Keratinocyte (primary cell): ENCODE measurements at regions not wholly inside any gene's neighbourhood (a gene's known extent, or its start where the extent isn't known, plus 50 kb on each side); places are given as distances from the start of the nearest gene placed in this dataset.

Source experiments
- DNase-seq: peaks from one replicate; pipeline ENCODE4 v3.0.0-alpha.2; 2011; ENCODE audit warnings: low read depth, missing footprints, low spot score
- FAIRE-seq: peaks from 2 replicates; lab custom pipeline; 2011; peaks lifted over from hg19 to GRCh38; lab: Jason Lieb, UNC
- H2AFZ ChIP-seq: 2 replicates; pipeline ENCODE4 v1.6.0; 2012; ENCODE audit warnings: low read length, control low read depth, inconsistent platforms; ENCODE audit not compliant: control insufficient read depth
- H3K27ac ChIP-seq: 2 replicates; pipeline ENCODE4 v1.5.1; 2011; ENCODE audit warnings: low read length; ENCODE audit not compliant: control insufficient read depth, insufficient read depth
- H3K27me3 ChIP-seq: 3 replicates; pipeline ENCODE4 v1.6.0; 2011; ENCODE audit warnings: low read length; ENCODE audit not compliant: control insufficient read depth, insufficient read depth; ENCODE audit errors: extremely low read depth
- H3K36me3 ChIP-seq, 2 experiments: 2 replicates in 1 of 2; 3 replicates in 1 of 2; pipeline ENCODE4 v1.5.1; 2011; ENCODE audit warnings: low read length in 2 of 2, mild to moderate bottlenecking in 1 of 2; ENCODE audit not compliant: control insufficient read depth in 2 of 2, insufficient read depth in 2 of 2; ENCODE audit errors: extremely low read depth in 1 of 2
- H3K4me1 ChIP-seq: 3 replicates; pipeline ENCODE4 v1.5.1; 2011; ENCODE audit warnings: low read length; ENCODE audit not compliant: control insufficient read depth, insufficient read depth; ENCODE audit errors: extremely low read depth
- H3K4me2 ChIP-seq: 3 replicates; pipeline ENCODE4 v1.6.0; 2011; ENCODE audit warnings: low read depth, low read length; ENCODE audit not compliant: control insufficient read depth, insufficient read depth; ENCODE audit errors: extremely low read depth
- H3K4me3 ChIP-seq, 3 experiments: fragments of 200-600 bp in 1 of 3; sonication (generic) in 1 of 3; 2 replicates in 2 of 3; 3 replicates in 1 of 3; pipeline ENCODE4 v1.5.1; 2011 to 2016; ENCODE audit warnings: low read length in 3 of 3, mild to moderate bottlenecking in 3 of 3, control low read depth in 2 of 3, inconsistent platforms in 1 of 3, low read depth in 1 of 3, mixed read lengths in 1 of 3, mixed run types in 1 of 3, moderate library complexity in 1 of 3; ENCODE audit not compliant: control insufficient read depth in 2 of 3, insufficient read depth in 2 of 3; ENCODE audit errors: extremely low read depth in 1 of 3
- H3K79me2 ChIP-seq: 2 replicates; pipeline ENCODE4 v1.6.0; 2012; ENCODE audit warnings: low read length; ENCODE audit not compliant: control insufficient read depth, insufficient read depth
- H3K9ac ChIP-seq: 3 replicates; pipeline ENCODE4 v1.6.0; 2011; ENCODE audit warnings: low read length; ENCODE audit not compliant: control insufficient read depth, insufficient read depth; ENCODE audit errors: extremely low read depth
- H3K9me1 ChIP-seq: 3 replicates; pipeline ENCODE4 v1.6.0; 2011; ENCODE audit warnings: low read length; ENCODE audit not compliant: control insufficient read depth, insufficient read depth; ENCODE audit errors: extremely low read depth
- H3K9me3 ChIP-seq: 2 replicates; pipeline ENCODE4 v1.5.1; 2012; ENCODE audit warnings: low read depth, low read length; ENCODE audit not compliant: control insufficient read depth
- H4K20me1 ChIP-seq: 3 replicates; pipeline ENCODE4 v1.6.0; 2011; ENCODE audit warnings: low read length; ENCODE audit not compliant: control insufficient read depth, insufficient read depth; ENCODE audit errors: extremely low read depth
- CTCF ChIP-seq, 3 experiments: IDR thresholded peaks in 1 of 3; conservative IDR thresholded peaks in 1 of 3; optimal IDR thresholded peaks in 1 of 3; 2 replicates in 2 of 3; 3 replicates in 1 of 3; pipeline versions ENCODE3 to v1.5.1; 2011; ENCODE audit warnings: low read length in 3 of 3, mild to moderate bottlenecking in 3 of 3, moderate library complexity in 2 of 3, control low read depth in 1 of 3, inconsistent platforms in 1 of 3; ENCODE audit not compliant: insufficient read depth in 2 of 3; ENCODE audit errors: extremely low read depth in 1 of 3
- EZH2 ChIP-seq: IDR thresholded peaks from one replicate; pipeline ENCODE4 v1.6.1; 2012; ENCODE audit warnings: inconsistent platforms, mild to moderate bottlenecking, low read length, moderate library complexity
- dilution Hi-C: fragments of 300-500 bp; cut with MboI; formaldehyde crosslinking; loops from one replicate; pipeline ENCODE4 v1.7.0; 2020; ENCODE audit warnings: low sequenced_read_pairs; ENCODE audit not compliant: extremely low pct_ligation_motif_present

GRCh38 chr15:87167055-87167454 is 1087.4 kb downstream of the AGBL1 start:
- no peak overlapping the region for H3K4me2 ChIP-seq
- no peaks in the 10 kb centered on the region for H3K79me2 ChIP-seq
- no peak overlapping the region for H3K9ac ChIP-seq
- no peaks in the 10 kb centered on the region for H3K27me3 ChIP-seq
- FAIRE-seq, result no peak
- no peaks in the 10 kb centered on the region for H3K9me3 ChIP-seq
- no peak overlapping the region for H3K4me3 ChIP-seq
- H4K20me1 ChIP-seq, result no peaks in the 10 kb centered on the region
- H2AFZ ChIP-seq, result no peak overlapping the region
- peak overlapping the region; percentile 59 for H3K27ac ChIP-seq
- no peak for TF ChIP-seq EZH2
- TF ChIP-seq CTCF (optimal IDR thresholded peaks at IDR 0.05 in 1 of 3, IDR thresholded peaks at IDR 0.05 in 1 of 3, conservative IDR thresholded peaks at IDR 0.05 in 1 of 3; ENCODE audit: extremely low read depth in 1 of 3, insufficient read depth in 2 of 3, low read length in 3 of 3), result no peak
- H3K4me1 ChIP-seq, result peaks cover 13% of the 10 kb centered on the region
- no peaks in the 10 kb centered on the region for H3K9me1 ChIP-seq
- dilution Hi-C loops, result no loop called here
- no peaks in the 10 kb centered on the region for H3K36me3 ChIP-seq
- DNase-seq, result peak; percentile 41

GRCh38 chr15:87155771-87156170 is 1076.1 kb downstream of the AGBL1 start:
- dilution Hi-C loops, result no loop called here
- no peak overlapping the region for H2AFZ ChIP-seq

More at GRCh38 chr15:87155771-87156170, 1076.1 kb downstream of the AGBL1 start:
- no peaks in the 10 kb centered on the region for H3K27me3 ChIP-seq
- no peaks in the 10 kb centered on the region for H3K9me1 ChIP-seq
- no peaks in the 10 kb centered on the region for H3K79me2 ChIP-seq
- no peak overlapping the region for H3K9ac ChIP-seq
- H3K4me1 ChIP-seq, result no peaks in the 10 kb centered on the region
- H3K27ac ChIP-seq, result peak overlapping the region; percentile 61
- no peak overlapping the region for H3K4me2 ChIP-seq
- FAIRE-seq (no peak), DNase-seq (no peak)
- no peaks in the 10 kb centered on the region for H3K9me3 ChIP-seq
- no peak for TF ChIP-seq CTCF (optimal IDR thresholded peaks at IDR 0.05 in 1 of 3, IDR thresholded peaks at IDR 0.05 in 1 of 3, conservative IDR thresholded peaks at IDR 0.05 in 1 of 3; ENCODE audit: extremely low read depth in 1 of 3, insufficient read depth in 2 of 3, low read length in 3 of 3)
- no peak for TF ChIP-seq EZH2
- H4K20me1 ChIP-seq, result no peaks in the 10 kb centered on the region
- H3K36me3 ChIP-seq, result no peaks in the 10 kb centered on the region
- H3K4me3 ChIP-seq, result no peak overlapping the region
